LNCaP clone FGC (cell line): ENCODE measurements at regions not wholly inside any gene's neighbourhood (a gene's known extent, or its start where the extent isn't known, plus 50 kb on each side); places are given as distances from the start of the nearest gene placed in this dataset.

Experiments used
- DNase-seq: peaks from one replicate; pipeline ENCODE4 v3.0.0-alpha.2; 2011; ENCODE audit warnings: low read depth
- H3K4me3 ChIP-seq: 2 replicates; pipeline ENCODE4 v1.5.1; 2011; ENCODE audit warnings: mild to moderate bottlenecking, low read depth, low read length, control low read depth
- TF ChIP-seq, protein P1 (sequence below): IDR thresholded peaks from 2 replicates; pipeline ENCODE4 v1.5.1; 2012; ENCODE audit warnings: mild to moderate bottlenecking; ENCODE audit not compliant: control insufficient read depth, insufficient read depth; ENCODE audit errors: extremely low read depth

DNA sequence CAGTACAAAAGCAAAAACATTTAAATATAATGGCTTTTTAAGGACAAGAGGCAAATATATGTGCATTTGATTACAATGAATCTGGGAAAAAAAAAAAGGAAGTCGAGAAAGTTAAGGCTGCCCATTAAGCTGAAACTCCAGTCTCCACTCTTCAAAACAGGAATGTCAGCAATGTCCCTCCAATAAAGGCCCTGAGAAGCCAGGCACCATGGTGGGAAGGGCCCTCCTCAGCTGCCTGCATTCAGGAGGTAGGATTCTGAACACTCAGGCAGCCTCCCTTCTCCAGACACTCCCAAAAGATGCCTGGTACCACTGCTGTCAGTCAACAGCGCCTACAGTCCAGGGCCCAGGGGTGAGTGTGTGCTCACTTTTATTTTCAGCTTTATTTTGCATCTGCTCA, 121.3 kb upstream of the MGMT start:
- DNase-seq, result no peak
- TF ChIP-seq, protein P1, sequence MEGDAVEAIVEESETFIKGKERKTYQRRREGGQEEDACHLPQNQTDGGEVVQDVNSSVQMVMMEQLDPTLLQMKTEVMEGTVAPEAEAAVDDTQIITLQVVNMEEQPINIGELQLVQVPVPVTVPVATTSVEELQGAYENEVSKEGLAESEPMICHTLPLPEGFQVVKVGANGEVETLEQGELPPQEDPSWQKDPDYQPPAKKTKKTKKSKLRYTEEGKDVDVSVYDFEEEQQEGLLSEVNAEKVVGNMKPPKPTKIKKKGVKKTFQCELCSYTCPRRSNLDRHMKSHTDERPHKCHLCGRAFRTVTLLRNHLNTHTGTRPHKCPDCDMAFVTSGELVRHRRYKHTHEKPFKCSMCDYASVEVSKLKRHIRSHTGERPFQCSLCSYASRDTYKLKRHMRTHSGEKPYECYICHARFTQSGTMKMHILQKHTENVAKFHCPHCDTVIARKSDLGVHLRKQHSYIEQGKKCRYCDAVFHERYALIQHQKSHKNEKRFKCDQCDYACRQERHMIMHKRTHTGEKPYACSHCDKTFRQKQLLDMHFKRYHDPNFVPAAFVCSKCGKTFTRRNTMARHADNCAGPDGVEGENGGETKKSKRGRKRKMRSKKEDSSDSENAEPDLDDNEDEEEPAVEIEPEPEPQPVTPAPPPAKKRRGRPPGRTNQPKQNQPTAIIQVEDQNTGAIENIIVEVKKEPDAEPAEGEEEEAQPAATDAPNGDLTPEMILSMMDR, result no peak
- H3K4me3 ChIP-seq, result no peak overlapping the region

DNA sequence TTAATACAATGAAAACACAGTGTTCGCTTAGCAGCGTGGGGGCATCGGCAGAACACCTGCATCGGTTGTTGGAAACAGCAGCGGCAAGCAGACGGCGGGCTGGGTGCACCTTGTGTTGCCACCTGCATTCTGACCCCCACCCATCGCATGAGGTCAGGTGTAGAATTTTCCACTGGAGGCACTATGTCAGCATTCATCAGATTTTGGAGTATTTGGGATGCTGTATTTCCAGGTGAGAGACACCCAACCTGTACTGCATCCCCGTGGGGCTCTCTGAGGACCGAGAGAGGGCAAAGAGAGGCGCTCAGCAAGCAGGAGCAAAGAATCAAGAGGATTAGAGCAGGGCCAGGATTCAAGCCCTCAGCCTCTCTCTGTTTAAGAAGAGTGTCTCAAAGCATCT, 116.4 kb upstream of the MGMT start:
- no peak overlapping the region for H3K4me3 ChIP-seq
- TF ChIP-seq, protein P1, result no peak
- DNase-seq, result no peak

DNA sequence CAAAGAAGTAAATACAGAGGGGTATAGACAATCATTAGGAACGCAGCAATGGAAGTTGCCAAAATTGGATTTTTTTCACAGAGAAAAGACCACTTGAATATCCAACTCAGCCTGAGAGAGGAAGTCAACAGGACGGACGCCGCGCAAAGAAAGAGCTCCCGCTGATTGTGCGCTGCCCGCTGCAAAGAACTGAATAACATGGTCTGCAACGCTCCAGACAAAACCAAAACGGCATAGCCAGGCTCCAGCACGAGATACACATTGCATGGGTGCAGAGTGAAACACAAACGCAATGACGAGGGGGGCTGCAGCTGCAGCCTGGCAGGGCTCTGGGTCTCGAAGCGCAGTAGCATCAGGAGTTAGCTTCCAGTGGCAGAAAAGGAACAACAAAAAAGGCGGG, 113.9 kb upstream of the MGMT start:
- TF ChIP-seq, protein P1, result no peak
- no peak overlapping the region for H3K4me3 ChIP-seq
- DNase-seq, result no peak

DNA sequence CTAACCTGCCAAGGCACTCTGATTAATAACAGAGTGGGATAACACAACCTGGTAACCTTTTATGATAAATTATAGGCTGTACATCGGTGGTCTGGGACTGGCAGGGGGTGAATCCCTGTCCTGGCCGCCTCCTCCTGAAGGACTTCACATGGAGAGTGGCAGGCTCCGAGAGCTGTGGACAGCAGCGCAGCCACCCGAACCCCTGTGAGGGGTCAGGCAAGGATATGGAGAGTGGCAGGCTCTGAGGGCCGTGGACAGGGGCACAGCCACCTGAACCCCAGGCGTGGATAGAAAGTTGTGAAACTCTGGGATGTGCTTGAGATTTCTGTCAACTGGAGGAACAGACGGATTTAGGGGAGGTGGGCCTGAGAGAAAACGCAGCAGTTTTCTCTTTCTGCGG, 107.0 kb upstream of the MGMT start:
- DNase-seq, result no peak
- TF ChIP-seq, protein P1, result no peak
- no peak overlapping the region for H3K4me3 ChIP-seq

DNA sequence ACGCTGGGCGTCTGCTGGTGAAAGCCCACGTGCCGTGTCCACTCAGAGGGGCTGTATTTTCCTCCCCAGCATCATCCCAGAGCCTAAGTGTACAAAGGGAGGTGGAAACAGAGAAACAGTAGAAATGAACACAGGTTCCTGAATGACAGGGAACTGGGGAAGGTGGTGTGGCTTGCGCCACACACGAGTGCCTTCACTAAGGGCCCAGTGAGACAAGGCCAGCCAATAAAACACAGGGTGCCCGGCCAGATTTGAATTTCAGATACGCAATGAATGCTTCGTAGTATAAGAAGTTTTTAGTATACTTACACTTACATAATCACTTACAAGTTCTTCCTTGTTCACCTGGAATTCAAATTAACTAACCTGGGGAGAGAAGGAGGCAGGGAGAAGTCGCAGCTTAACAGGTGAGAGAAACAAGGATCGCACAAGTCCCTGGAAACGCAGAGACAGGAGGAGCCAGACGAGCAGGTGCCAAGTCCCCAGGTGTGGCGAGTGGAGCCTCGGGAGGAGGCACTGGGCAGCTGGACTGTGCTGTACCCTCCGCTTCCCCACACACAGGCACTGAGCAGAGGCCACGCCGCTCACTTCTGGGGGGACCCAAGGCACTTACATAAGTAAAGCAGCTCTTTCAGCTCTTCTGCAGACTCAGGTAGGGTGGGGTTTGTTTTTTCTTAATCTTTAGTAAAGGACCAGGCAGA, 105.2 kb upstream of the MGMT start:
- H3K4me3 ChIP-seq, result no peak overlapping the region
- no peak for DNase-seq
- TF ChIP-seq, protein P1, result no peak

DNA sequence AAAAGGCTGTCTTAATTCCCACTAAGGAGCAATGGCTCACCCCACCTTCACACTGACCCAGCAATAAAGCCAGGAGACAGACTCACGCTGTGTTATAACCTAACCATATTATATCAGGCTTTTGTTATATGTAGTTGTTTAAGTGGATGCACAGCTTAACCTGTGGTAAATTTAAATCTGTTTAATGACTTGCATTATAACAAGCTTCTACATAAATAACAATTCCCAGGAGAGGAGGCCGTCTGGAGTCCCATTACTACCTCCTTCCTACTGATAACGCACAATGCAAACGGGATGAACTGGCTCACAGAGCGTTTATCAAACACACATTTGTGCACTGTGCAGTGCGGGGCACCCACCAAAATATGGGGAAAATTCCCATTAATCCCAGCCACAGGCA, 102.1 kb upstream of the MGMT start:
- H3K4me3 ChIP-seq, result no peak overlapping the region
- TF ChIP-seq, protein P1, result no peak
- no peak for DNase-seq

DNA sequence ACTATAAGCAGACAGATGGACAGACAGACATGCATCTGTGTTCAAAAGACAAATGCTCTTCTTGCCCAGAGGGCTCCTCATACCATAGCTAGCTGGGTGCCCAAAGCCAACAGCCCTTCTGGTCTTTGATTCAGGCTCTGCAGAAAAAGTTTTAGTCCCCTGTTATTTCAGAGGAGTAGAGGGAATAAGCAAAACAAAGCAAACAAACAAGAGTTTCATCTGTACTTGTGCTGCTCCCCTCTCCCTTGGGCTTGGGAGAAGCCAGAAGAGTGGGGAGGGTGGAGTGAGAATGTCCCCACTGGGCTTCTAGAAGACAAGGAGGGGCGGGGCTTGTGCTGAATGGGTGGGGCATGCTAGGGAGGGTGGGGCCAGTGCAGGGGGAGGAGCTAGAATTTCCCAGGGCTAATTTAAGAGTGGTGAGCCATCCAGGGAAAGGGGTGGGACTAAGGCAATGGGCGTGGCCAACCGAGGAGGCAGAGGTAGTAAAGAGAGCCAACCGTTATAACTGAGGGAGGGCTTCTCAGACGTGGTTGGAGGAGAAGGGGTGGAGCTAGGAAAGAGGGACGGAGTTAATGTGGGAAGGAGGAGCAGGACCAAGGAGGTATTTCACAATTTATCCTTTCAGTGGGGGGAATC, 101.2 kb upstream of the MGMT start:
- H3K4me3 ChIP-seq, result no peak overlapping the region
- no peak for DNase-seq

More for the DNA sequence above, 101.2 kb upstream of the MGMT start:
- TF ChIP-seq, protein P1, result no peak
